HCT116 (cell line): ENCODE measurements at regions not wholly inside any gene's neighbourhood (a gene's known extent, or its start where the extent isn't known, plus 50 kb on each side); places are given as distances from the start of the nearest gene placed in this dataset.

Source experiments
- ATAC-seq: fragments of 200-7000 bp; cut with Tn5 transposase; 2 replicates; pipeline ENCODE4 v1.9.1; 2020; ENCODE audit warnings: mild to moderate bottlenecking, moderate library complexity
- BruUV-seq: library from RNA; stranded (reverse); fragments of 400-500 nt; replicated peaks from 2 replicates; lab custom pipeline; 2021; lab: Mats Ljungman, UMichigan
- CTCF ChIA-PET: fragments of 300-600 bp; sonication (Branson Sonifier 250); formaldehyde crosslinking; loops from one replicate; lab custom pipeline; 2021; ENCODE audit warnings: antibody characterized with exemption; lab: Charles Lee
- POLR2A ChIA-PET: fragments of 300-600, 350-600 bp; sonication (Branson Sonifier 250); formaldehyde crosslinking; loops from one replicate; lab custom pipeline; 2021; ENCODE audit warnings: antibody characterized with exemption; lab: Charles Lee
- RAD21 ChIA-PET, 2 experiments: fragments of 300-600 bp; sonication (Branson Sonifier 250); formaldehyde crosslinking; loops; one replicate each; lab custom pipeline; 2023; ENCODE audit warnings: low total read pairs in 2 of 2; ENCODE audit not compliant: uncharacterized antibody in 2 of 2, unreplicated experiment in 2 of 2, low non-redundant PET in 1 of 2; lab: Charles Lee
- DNase-seq: peaks from one replicate; pipeline ENCODE4 v3.0.0-alpha.2; 2010; ENCODE audit warnings: low read depth, low spot score
- H2AFZ ChIP-seq: fragments of 200-600 bp; shearing (Covaris generic), sonication (generic); 2 replicates; pipeline ENCODE4 v1.6.1; 2017; ENCODE audit warnings: low read depth, mixed run types, mixed read lengths, antibody characterized with exemption, low read length; ENCODE audit not compliant: poor library complexity, severe bottlenecking
- H3K27ac ChIP-seq: 2 replicates; pipeline ENCODE4 v1.5.1; 2012; ENCODE audit warnings: low read depth, low read length
- H3K27me3 ChIP-seq: fragments of 200-600 bp; sonication (generic); 2 replicates; pipeline ENCODE4 v1.6.1; 2016; ENCODE audit warnings: mixed run types, low read length, mixed read lengths; ENCODE audit not compliant: insufficient read depth
- H3K36me3 ChIP-seq, 2 experiments: fragments of 200-500 bp in 1 of 2; fragments of 200-600 bp in 1 of 2; sonication (Bioruptor generic) in 1 of 2; sonication (generic) in 1 of 2; 2 replicates each; pipeline versions ENCODE4 v1.5.1 to v1.6.1; 2014 to 2016; ENCODE audit warnings: low read length in 2 of 2, inconsistent platforms in 1 of 2, mixed read lengths in 1 of 2, mixed run types in 1 of 2; ENCODE audit not compliant: insufficient read depth in 2 of 2, control insufficient read depth in 1 of 2
- H3K4me1 ChIP-seq, 2 experiments: fragments of 200-600 bp in 1 of 2; sonication (generic) in 1 of 2; 2 replicates each; pipeline versions ENCODE4 v1.5.1 to v1.6.1; 2012 to 2017; ENCODE audit warnings: low read length in 2 of 2, inconsistent platforms in 1 of 2, mild to moderate bottlenecking in 1 of 2, mixed read lengths in 1 of 2, mixed run types in 1 of 2, moderate library complexity in 1 of 2; ENCODE audit not compliant: insufficient read depth in 2 of 2, control insufficient read depth in 1 of 2
- H3K4me2 ChIP-seq: fragments of 200-600 bp; sonication (generic); 2 replicates; pipeline ENCODE4 v1.6.1; 2017; ENCODE audit warnings: mixed run types, low read length, mixed read lengths
- H3K4me3 ChIP-seq, 2 experiments: fragments of 200-600 bp in 1 of 2; sonication (generic) in 1 of 2; replicated peaks in 1 of 2; 2 replicates each; pipeline ENCODE4 v1.5.1; 2011 to 2016; ENCODE audit warnings: low read length in 2 of 2, control low read depth in 1 of 2, low read depth in 1 of 2, mild to moderate bottlenecking in 1 of 2, mixed read lengths in 1 of 2, mixed run types in 1 of 2
- H3K79me2 ChIP-seq: fragments of 200-600 bp; sonication (generic); 2 replicates; pipeline ENCODE4 v1.6.1; 2017; ENCODE audit warnings: mild to moderate bottlenecking, mixed run types, low read length, moderate library complexity, mixed read lengths; ENCODE audit not compliant: insufficient read depth
- H3K9ac ChIP-seq: fragments of 200-600 bp; sonication (generic); 2 replicates; pipeline ENCODE4 v1.6.1; 2016; ENCODE audit warnings: low read length, mixed read lengths
- H3K9me2 ChIP-seq: fragments of 200-600 bp; sonication (generic), shearing (Covaris generic); 2 replicates; pipeline ENCODE4 v1.6.1; 2017; ENCODE audit warnings: mixed run types, mild to moderate bottlenecking, moderate library complexity; ENCODE audit not compliant: insufficient read depth
- H3K9me3 ChIP-seq, 2 experiments: fragments of 200-500 bp in 1 of 2; fragments of 200-600 bp in 1 of 2; sonication (Bioruptor generic) in 1 of 2; sonication (generic) in 1 of 2; 2 replicates each; pipeline ENCODE4 v1.6.1; 2014 to 2017; ENCODE audit warnings: low read length in 2 of 2, mixed read lengths in 2 of 2, inconsistent platforms in 1 of 2, low read depth in 1 of 2, mild to moderate bottlenecking in 1 of 2, mixed run types in 1 of 2, moderate library complexity in 1 of 2; ENCODE audit not compliant: control insufficient read depth in 1 of 2, insufficient read depth in 1 of 2
- H4K20me1 ChIP-seq: fragments of 200-600 bp; sonication (generic), shearing (Covaris generic); 2 replicates; pipeline ENCODE4 v1.6.1; 2017; ENCODE audit warnings: mixed run types, mild to moderate bottlenecking, moderate library complexity; ENCODE audit not compliant: insufficient read depth
- CBX3 ChIP-seq: IDR thresholded peaks from 2 replicates; pipeline ENCODE4 v1.6.1; 2012; ENCODE audit warnings: low read depth
- CEBPB ChIP-seq: IDR thresholded peaks from 2 replicates; pipeline ENCODE4 v1.6.1; 2012; ENCODE audit warnings: low read depth
- CTCF ChIP-seq, 3 experiments: fragments of 200-600 bp in 1 of 3; sonication (generic) in 1 of 3; IDR thresholded peaks in 2 of 3; conservative IDR thresholded peaks in 1 of 3; 2 replicates each; pipeline ENCODE4 v1.5.1; 2012 to 2017; ENCODE audit warnings: low read depth in 2 of 3, low read length in 2 of 3, antibody characterized with exemption in 1 of 3, borderline replicate concordance in 1 of 3, control low read depth in 1 of 3, mild to moderate bottlenecking in 1 of 3, mixed read lengths in 1 of 3, mixed run types in 1 of 3, moderate library complexity in 1 of 3; ENCODE audit not compliant: insufficient read depth in 1 of 3
- EZH2phosphoT487 ChIP-seq: fragments of 200-600 bp; IDR thresholded peaks from 2 replicates; pipeline ENCODE4 v1.6.1; 2018; ENCODE audit warnings: antibody characterized with exemption, borderline replicate concordance
- FOSL1 ChIP-seq: IDR thresholded peaks from 2 replicates; pipeline ENCODE4 v1.6.1; 2012; ENCODE audit warnings: low read depth
- MAX ChIP-seq: IDR thresholded peaks from 2 replicates; pipeline ENCODE4 v1.6.1; 2012
- POLR2A ChIP-seq: IDR thresholded peaks from 2 replicates; pipeline ENCODE4 v1.7.0; 2011; ENCODE audit warnings: borderline replicate concordance; ENCODE audit not compliant: insufficient read depth, insufficient read length; ENCODE audit errors: extremely low read depth
- POLR2AphosphoS5 ChIP-seq: IDR thresholded peaks from 2 replicates; pipeline ENCODE4 v1.6.1; 2011; ENCODE audit warnings: mild to moderate bottlenecking, low read depth, low read length, moderate library complexity
- SIN3A ChIP-seq: IDR thresholded peaks from 2 replicates; pipeline ENCODE4 v1.6.1; 2012; ENCODE audit warnings: low read depth
- SP1 ChIP-seq: IDR thresholded peaks from 2 replicates; pipeline ENCODE4 v1.6.1; 2012; ENCODE audit warnings: low read depth
- SRF ChIP-seq: IDR thresholded peaks from 2 replicates; pipeline ENCODE4 v1.6.1; 2012; ENCODE audit warnings: low read depth
- YY1 ChIP-seq: IDR thresholded peaks from 2 replicates; pipeline ENCODE4 v1.6.1; 2011; ENCODE audit warnings: low read length, low read depth, moderate library complexity, mild to moderate bottlenecking; ENCODE audit not compliant: insufficient replicate concordance; ENCODE audit errors: extremely low read depth
- ZBTB33 ChIP-seq: IDR thresholded peaks from 2 replicates; pipeline ENCODE4 v1.6.1; 2011; ENCODE audit warnings: mild to moderate bottlenecking, low read length, moderate library complexity; ENCODE audit not compliant: insufficient replicate concordance; ENCODE audit errors: extremely low read depth
- ZNF274 ChIP-seq: fragments of 200-500 bp; sonication (Bioruptor generic); IDR thresholded peaks from 2 replicates; pipeline ENCODE4 v1.6.1; 2014; ENCODE audit warnings: mild to moderate bottlenecking, low read depth, low read length, inconsistent platforms
- intact Hi-C: fragments of 100-400 bp; cut with micrococcal nuclease; formaldehyde crosslinking; loops from 2 replicates; pipeline ENCODE4 v1.10.0; 2022

- Histone ChIP-seq H3K27me3 (no peaks in the 10 kb centered on the region), H3K36me3 (peaks cover 0 to 15% of the 10 kb centered on the region in 2 experiments; a peak in 1 of 4 replicates), H3K79me2 (peaks cover 42% of the 10 kb centered on the region), H4K20me1 (no peaks in the 10 kb centered on the region), H3K4me2 (peak overlapping the region; percentile 59), H3K9ac (peak overlapping the region; percentile 69), H3K9me3 (peaks cover 0 to 6% of the 10 kb centered on the region in 2 experiments; a peak in 1 of 4 replicates), H3K4me3 (peak overlapping the region in 1 of 2 experiments; percentile 8; a peak in 1 of 4 replicates), H3K9me2 (no peaks in the 10 kb centered on the region), H2AFZ (no peak overlapping the region), H3K4me1 (peaks cover 60 to 92% of the 10 kb centered on the region in 2 experiments), H3K27ac (peak overlapping the region; percentile 98)
- TF ChIP-seq POLR2A (peak; percentile 2), CTCF (IDR thresholded peaks at IDR 0.05 in 2 of 3, conservative IDR thresholded peaks at IDR 0.05 in 1 of 3; ENCODE audit: borderline replicate concordance in 1 of 3, insufficient read depth in 1 of 3, low read depth in 2 of 3, low read length in 2 of 3) (no peak)
- no peak for DNase-seq
- RAD21 ChIA-PET: interaction anchor here in 1 of 2 experiments (0.6 kb wide), 1 partner anchor 459 kb away, joined by 3 read pairs; no protein-coding TSS in a partner anchor
- BruUV-seq: no TSS peak
- CTCF ChIA-PET: no interaction called here
- intact Hi-C loops: no loop called here
- no peak for ATAC-seq
- POLR2A ChIA-PET: interaction anchor here (0.9 to 1.7 kb wide), 5 partner anchors 10 to 465 kb away, joined by 3 to 7 read pairs (median 5); no protein-coding TSS in a partner anchor
Observed at GRCh38 chr2:226649201-226649600, 150.4 kb downstream of the IRS1 start.

- POLR2A ChIA-PET: interaction anchor here (0.8 to 1.1 kb wide), 4 partner anchors 9 to 464 kb away, joined by 3 to 5 read pairs (median 4); no protein-coding TSS in a partner anchor
- H3K9me3 ChIP-seq: peaks cover 0 to 6% of the 10 kb centered on the region in 2 experiments; a peak in 1 of 4 replicates
- TF ChIP-seq ZBTB33 (no peak), CEBPB (no peak), CBX3 (no peak), SP1 (no peak), FOSL1 (no peak), POLR2AphosphoS5 (no peak), YY1 (no peak), ZNF274 (no peak), SIN3A (no peak), MAX (no peak), SRF (no peak), EZH2phosphoT487 (no peak)
Observed at GRCh38 chr2:226647621-226648518, 151.8 kb downstream of the IRS1 start.

More at GRCh38 chr2:226647621-226648518, 151.8 kb downstream of the IRS1 start:
- Histone ChIP-seq H3K4me1 (peaks cover 64 to 92% of the 10 kb centered on the region in 2 experiments), H3K36me3 (peaks cover 0 to 15% of the 10 kb centered on the region in 2 experiments; a peak in 1 of 4 replicates), H3K27me3 (no peaks in the 10 kb centered on the region), H3K9me2 (no peaks in the 10 kb centered on the region), H4K20me1 (no peaks in the 10 kb centered on the region), H3K4me3 (no peak overlapping the region), H3K79me2 (peaks cover 54% of the 10 kb centered on the region), H3K4me2 (no peak overlapping the region), H3K9ac (peak overlapping the region; percentile 25; the same call in 1 of the 2 replicates), H3K27ac (peak overlapping the region; percentile 98), H2AFZ (no peak overlapping the region)
- ChIA-PET RAD21 (interaction anchor here (0.6 to 0.7 kb wide), 2 partner anchors 112 to 460 kb away, joined by 3 read pairs; no protein-coding TSS in a partner anchor), CTCF (no interaction called here)
- no TSS peak for BruUV-seq
- no peak for ATAC-seq
- DNase-seq: no peak
- intact Hi-C loops: no loop called here
